GM06990 (cell line): ENCODE measurements at regions not wholly inside any gene's neighbourhood (a gene's known extent, or its start where the extent isn't known, plus 50 kb on each side); places are given as distances from the start of the nearest gene placed in this dataset.

Source experiments
- DNase-seq: peaks from one replicate; pipeline ENCODE4 v3.0.0-alpha.2; 2011; ENCODE audit not compliant: insufficient read length; ENCODE audit errors: extremely low read depth
- H3K27me3 ChIP-seq: replicated peaks from 2 replicates; pipeline ENCODE4 v1.6.0; 2011; ENCODE audit warnings: low read length; ENCODE audit not compliant: control insufficient read depth, insufficient read depth
- H3K36me3 ChIP-seq: 2 replicates; pipeline ENCODE4 v1.5.1; 2011; ENCODE audit warnings: low read length; ENCODE audit not compliant: control insufficient read depth, insufficient read depth
- H3K4me3 ChIP-seq: replicated peaks from 2 replicates; pipeline ENCODE4 v1.5.1; 2011; ENCODE audit warnings: low read depth, mild to moderate bottlenecking, control low read depth, low read length
- TF ChIP-seq, protein P1 (sequence below): IDR thresholded peaks from 2 replicates; pipeline ENCODE4 v1.5.1; 2011; ENCODE audit warnings: low read length, control low read depth, mild to moderate bottlenecking, inconsistent platforms; ENCODE audit not compliant: insufficient read depth, poor library complexity, severe bottlenecking

DNA sequence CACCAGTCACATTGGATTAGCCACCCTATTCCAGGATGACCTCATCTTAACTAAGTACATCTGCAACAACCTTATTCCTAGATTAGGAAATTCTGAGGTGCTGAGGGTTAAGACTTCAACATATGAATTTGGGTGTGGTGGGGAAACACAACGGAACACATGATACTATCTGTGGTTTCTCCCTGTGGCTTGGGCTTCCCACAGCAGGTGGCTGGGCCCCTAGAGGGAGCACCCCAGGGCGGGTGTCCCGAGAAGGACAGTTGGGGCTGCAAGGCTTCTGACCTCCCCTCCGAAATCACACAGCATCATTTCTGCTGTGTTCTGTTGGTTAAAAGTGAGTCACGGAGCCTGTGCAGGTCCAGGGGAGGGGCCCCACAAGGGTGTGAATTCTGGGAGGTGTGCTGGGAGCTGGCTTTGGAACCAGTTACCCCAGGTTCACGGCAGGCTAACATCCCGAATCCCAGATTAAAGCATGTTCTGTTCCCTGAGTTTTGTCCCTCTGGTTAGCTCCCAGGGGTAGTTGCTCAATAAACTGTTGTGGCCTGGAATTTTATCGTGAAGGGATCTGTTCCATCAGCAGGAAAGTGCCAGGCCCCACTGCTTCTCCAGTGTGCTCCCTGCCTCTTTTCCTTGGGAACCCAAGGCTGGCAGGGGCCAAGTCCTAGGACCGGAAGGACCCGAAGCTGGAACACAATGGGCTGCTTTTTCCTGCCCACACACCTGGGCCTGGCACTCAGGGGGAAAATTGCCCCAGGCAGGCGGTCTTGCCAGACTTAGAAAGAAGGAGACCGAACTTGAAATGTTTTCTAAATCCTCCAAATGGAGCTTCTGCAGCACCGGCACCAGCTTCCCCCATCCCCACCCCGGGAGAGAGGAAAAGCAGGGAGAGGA lies 154.0 kb upstream of the WNT4 start:
- Histone ChIP-seq H3K27me3 (peaks cover 2% of the 10 kb centered on the region; the same call in 1 of the 2 replicates), H3K4me3 (no peak overlapping the region), H3K36me3 (no peaks in the 10 kb centered on the region)
- no peak for DNase-seq
- TF ChIP-seq, protein P1, sequence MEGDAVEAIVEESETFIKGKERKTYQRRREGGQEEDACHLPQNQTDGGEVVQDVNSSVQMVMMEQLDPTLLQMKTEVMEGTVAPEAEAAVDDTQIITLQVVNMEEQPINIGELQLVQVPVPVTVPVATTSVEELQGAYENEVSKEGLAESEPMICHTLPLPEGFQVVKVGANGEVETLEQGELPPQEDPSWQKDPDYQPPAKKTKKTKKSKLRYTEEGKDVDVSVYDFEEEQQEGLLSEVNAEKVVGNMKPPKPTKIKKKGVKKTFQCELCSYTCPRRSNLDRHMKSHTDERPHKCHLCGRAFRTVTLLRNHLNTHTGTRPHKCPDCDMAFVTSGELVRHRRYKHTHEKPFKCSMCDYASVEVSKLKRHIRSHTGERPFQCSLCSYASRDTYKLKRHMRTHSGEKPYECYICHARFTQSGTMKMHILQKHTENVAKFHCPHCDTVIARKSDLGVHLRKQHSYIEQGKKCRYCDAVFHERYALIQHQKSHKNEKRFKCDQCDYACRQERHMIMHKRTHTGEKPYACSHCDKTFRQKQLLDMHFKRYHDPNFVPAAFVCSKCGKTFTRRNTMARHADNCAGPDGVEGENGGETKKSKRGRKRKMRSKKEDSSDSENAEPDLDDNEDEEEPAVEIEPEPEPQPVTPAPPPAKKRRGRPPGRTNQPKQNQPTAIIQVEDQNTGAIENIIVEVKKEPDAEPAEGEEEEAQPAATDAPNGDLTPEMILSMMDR: no peak

DNA sequence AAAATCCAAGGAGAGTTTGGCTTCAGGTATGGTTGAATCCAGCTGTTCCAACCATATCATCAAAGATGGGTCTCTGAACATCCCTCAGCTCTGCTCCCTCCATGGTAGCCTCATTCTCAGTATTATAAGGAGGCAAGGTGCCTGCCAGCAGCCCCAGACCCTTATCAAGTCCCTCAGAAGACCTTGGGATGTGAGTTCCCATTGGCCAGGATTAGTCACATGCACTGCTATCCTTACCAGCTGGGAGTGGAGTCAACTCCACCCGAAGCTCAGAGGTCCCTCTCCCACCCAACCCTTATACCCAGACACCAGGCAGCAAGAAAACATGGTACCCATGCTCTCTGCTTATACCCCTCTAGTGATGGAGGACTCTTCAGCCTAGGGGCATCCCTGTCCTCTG lies 153.7 kb upstream of the ZBTB40 start:
- TF ChIP-seq, protein P1: no peak
- H3K27me3 ChIP-seq: peaks cover 2% of the 10 kb centered on the region; the same call in 1 of the 2 replicates
- H3K36me3 ChIP-seq: no peaks in the 10 kb centered on the region
- no peak overlapping the region for H3K4me3 ChIP-seq
- no peak for DNase-seq

- Histone ChIP-seq H3K36me3 (no peaks in the 10 kb centered on the region), H3K4me3 (no peak overlapping the region), H3K27me3 (no peaks in the 10 kb centered on the region)
- TF ChIP-seq, protein P1: no peak
- DNase-seq: no peak
Measured at GRCh38 chr1:22303816-22304215, 147.8 kb upstream of the ZBTB40 start.

- Histone ChIP-seq H3K36me3 (no peaks in the 10 kb centered on the region), H3K27me3 (no peaks in the 10 kb centered on the region), H3K4me3 (no peak overlapping the region)
- no peak for DNase-seq
- TF ChIP-seq, protein P1: no peak
Measured at GRCh38 chr1:22309572-22309971, 142.1 kb upstream of the ZBTB40 start.

GRCh38 chr1:22311461-22311860 lies 140.2 kb upstream of the ZBTB40 start:
- H3K27me3 ChIP-seq: no peaks in the 10 kb centered on the region
- H3K4me3 ChIP-seq: no peak overlapping the region
- TF ChIP-seq, protein P1: no peak
- no peak for DNase-seq
- H3K36me3 ChIP-seq: no peaks in the 10 kb centered on the region
